GM19372 (cell line): ENCODE measurements at regions not wholly inside any gene's neighbourhood (a gene's known extent, or its start where the extent isn't known, plus 50 kb on each side); places are given as distances from the start of the nearest gene placed in this dataset.
"Not testable (repeated sequence)": the region's sequence is repeated elsewhere in the genome, so short reads cannot be mapped to it uniquely, and the experiment has no call there.

Experiments
- ATAC-seq: cut with Tn5 transposase; IDR thresholded peaks from one replicate; pipeline ENCODE4 v1.9.1; 2021; ENCODE audit warnings: mild to moderate bottlenecking, low read depth, moderate library complexity; ENCODE audit not compliant: unreplicated experiment

- no peak for ATAC-seq
Observed at GRCh38 chr2:228543117-228543516, 361.6 kb upstream of the SPHKAP start.

GRCh38 chr2:228542277-228542676, 360.8 kb upstream of the SPHKAP start:
- ATAC-seq, result no peak

DNA sequence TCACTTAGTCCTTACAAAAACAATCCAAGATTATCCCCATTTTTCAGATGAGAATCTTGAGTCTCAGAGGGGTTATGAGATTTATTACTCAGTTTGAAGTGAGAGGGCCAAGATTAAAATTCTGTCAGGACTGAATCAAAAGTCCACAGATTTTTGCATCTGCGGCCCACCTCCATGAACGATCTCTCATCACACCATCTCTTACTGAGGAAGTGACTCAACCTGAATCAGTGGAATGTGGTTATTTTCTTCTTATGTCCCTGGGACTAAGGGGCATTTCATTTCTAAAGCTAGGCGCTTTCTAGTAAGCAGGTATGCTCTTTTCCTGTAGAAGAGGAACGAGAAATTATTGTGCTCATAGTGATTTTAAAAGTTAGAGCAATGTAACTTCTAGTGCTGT, 360.3 kb upstream of the SPHKAP start:
- no peak for ATAC-seq

DNA sequence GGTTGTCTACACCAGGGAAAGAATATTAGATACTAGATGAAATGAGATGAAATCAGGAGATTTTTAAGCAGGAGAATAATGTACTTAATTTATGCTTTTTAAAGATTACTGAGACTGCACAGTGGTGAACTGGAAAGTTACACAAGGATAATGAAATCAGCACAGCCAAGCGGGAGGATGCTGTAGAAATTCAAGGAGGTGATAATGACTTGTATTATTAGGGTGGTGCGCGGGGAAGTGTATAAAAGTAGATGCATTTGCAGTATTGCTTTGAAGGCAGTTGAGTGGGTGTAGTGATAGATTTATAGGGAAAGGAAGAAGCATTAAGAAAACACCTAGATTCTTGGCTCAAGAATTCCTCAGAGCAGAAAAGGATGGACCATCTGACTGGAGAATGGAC, 359.5 kb upstream of the SPHKAP start:
- ATAC-seq, result no peak

- no peak for ATAC-seq
Observed at GRCh38 chr2:228535396-228535795, 353.9 kb upstream of the SPHKAP start.

- ATAC-seq, result no peak
Observed at GRCh38 chr2:228533156-228533555, 351.7 kb upstream of the SPHKAP start.

GRCh38 chr2:228532233-228532632, 350.7 kb upstream of the SPHKAP start:
- no peak for ATAC-seq

DNA sequence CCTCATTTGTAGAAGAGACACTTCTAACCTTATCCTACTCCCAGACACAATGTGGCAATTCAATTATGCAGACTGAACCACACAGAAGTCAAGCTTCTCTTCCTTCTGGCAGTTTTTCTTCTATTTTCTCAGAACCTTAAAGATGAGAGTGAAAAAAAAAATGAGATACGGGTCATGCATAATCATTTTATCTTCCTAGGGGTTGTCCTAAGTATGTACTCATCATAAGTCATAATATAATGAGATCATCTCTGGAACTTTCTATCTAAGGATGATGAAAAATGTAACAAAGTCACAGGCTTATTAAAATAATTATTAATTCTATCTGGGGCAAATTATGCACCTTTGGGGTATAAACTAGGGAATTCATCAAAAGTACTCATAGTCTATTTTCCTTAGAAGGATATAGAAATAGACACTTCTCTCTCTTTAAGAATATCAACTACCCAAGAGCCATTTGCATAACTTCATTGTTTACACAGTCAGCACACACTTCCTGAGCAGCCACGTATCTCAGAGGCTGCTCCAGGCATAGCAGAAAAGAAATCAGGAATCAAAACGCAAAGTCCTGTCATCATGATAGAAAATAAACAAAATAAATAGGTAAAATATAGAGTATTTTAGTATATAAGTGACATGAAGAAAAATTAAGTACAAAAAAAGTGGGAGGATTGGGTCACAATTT, 345.9 kb upstream of the SPHKAP start:
- no peak for ATAC-seq

DNA sequence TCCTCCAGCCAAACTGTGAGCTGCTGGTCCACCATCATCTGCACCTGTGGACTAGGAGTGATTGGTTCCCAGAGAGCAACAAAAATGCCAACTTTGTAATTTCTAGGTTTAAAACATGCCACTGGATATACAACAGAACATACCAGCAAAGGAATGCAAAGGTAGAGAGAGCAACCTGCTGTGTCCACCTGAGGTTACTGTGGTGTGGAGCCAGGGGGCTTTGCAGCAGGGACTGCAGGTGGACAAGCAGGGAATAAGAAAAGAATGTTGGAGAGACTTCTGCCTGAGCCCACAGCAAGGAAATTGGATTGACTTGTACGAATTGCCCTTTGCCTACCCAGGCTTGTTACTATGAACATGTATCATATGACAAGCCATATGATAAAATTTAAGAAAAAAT, 345.2 kb upstream of the SPHKAP start:
- ATAC-seq, result no peak

DNA sequence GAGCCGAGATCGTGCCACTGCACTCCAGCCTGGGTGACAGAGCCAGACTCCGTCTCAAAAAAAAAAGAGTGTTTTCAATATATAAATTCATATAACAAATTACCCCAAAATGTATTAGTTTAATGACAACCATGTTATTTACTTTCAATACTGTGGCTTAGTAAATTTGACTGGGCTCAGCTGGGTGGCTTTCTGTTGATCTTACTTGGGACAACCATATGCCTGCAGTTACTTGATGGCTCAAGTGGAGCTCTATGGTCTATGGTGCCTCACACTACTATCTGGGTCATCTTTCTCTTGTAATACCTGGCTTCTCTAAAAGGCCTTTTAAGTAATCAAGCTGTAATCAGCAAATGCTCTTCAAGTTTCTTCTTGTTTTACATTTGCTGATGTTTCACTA, 341.5 kb upstream of the SPHKAP start:
- ATAC-seq, result no peak

GRCh38 chr2:228522276-228522675, 340.8 kb upstream of the SPHKAP start:
- ATAC-seq, result no peak

DNA sequence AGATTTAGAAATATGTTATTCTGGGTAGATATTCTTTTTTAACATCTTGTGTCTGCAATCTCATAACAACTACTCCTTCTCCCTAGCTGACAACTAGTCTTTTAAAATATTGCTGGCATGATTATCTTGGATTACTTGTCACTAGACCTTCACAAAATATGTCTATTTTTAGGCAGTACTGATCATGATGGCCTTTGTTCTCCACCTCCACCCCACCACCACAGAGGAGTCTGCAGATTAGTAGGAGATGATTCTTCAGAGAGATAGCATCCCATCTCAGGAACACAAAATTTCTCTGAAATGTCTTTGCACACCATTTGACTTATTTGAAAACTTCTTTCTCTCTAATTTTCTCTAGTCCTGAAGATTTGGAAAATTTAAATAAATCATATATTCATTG, 338.1 kb upstream of the SPHKAP start:
- ATAC-seq, result no peak

DNA sequence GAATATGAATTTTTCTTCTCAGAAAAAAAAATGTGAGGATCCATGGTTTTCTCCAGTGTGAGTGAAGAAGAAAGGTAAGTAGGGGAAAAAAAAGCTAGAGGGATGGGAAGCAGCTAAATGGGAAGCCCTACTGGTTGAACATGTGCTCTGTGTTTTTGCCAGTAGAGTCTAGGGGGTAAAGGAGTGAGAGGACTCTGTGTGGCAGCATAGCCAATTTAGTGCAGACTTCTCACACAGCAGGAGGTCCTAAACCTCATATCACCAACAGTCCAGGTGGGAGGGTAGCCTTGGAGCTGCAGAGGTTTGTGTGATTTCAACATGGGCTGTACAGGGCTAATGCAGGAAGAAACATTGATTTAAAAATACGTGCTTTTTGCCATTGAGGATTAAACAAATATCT, 334.5 kb upstream of the SPHKAP start:
- ATAC-seq, result no peak

DNA sequence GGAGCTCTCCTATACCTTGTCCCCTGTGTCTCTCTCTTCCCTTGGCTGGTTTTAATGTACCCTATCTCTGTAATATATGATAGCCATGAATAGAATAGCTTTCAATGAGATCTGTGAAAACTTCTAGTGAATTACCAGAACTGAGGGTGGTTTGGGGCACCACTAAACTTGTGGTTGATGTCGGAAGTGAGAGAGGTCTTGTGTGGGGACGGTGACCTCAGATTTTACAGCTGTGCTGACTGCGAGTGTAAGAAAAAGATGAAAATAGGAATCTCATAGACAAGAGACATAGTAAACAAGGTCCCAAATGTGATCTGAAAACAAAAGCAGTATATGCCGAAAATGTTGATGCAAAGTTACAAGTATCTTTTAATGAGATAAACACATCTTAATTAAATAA, 332.0 kb upstream of the SPHKAP start:
- ATAC-seq, result not testable (repeated sequence)

DNA sequence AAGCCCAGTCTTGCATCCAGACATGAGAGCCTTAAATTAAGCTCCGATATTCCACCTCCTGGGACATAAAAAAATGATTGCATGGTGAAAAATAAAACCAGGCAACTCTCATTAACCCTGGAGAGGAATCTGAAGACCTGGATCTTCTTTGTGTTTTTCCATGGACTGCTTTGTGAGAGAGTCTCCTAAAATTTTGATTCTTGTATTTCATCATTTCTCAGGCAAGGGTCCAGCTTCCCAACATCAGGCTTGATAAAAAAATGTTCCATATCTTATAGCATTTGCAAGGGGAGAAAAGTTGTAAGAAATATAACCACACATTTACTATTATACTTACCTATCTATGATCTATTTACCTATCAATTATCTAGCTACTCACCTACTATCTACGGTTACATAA, 327.5 kb upstream of the SPHKAP start:
- no peak for ATAC-seq

DNA sequence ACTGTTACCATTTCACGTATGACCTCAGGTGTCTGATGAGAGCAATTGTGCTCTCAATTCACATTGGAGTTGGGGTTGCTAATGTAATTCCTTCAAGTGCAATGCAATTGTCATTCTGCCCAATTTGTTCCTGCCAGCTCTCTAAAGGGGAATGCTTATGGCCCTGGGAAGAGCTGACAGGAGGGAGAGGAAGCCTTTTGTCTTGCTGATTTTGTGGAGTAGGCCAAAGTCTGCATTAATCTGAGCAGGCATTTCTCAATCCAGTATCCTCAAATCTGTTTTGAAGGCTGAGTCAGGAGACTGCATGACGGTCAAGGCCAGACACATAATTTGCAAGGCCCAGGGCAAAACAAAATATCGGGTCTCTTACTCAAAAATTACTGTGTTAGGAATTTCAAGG, 326.4 kb upstream of the SPHKAP start:
- no peak for ATAC-seq

DNA sequence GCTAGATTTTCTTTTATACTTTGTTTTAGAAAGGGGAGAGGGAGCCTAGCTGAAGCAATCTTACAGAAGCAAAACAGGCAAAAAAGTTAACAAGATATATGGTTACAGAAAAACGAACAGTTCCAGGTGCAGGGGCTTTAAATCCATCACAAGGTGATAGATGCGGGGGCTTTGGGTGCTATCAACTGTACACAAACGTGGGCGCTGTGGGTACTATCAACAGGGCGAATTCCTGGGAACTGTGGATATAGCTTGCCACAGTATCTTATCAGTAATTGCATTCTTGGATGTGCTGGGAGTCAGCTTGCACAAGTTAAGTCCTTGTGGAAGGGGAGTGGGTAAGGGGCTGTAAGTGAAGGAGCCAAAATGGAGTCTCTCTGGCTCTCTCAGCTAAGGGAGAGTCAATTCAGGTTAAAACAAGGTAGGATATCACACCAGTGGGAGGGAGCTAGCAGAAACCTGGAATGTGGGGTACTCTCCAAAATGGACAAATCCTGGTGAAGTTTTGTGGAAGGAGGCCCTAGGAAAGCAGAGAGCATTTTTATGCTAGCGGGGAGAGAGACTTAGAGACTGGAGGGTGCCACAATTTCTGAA, 325.8 kb upstream of the SPHKAP start:
- no peak for ATAC-seq

DNA sequence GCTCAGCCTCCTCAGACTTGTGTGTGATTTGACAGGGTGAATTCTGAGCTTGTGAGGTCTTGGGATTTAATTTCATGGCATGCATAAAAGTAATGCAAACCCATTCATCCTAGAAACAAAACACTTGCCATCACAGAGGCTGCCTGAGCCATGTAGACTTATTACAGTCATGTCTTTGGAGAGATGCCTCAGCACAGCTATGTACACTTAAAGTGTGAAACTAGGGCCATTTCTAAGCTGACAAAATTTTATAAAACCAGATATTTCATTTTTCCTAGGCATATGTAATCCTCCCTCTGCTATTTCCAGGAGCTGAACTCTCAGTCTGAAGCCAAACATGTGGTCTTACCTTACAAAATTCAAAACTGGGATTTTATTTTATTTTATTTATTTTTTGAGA, 322.2 kb upstream of the SPHKAP start:
- ATAC-seq, result no peak

DNA sequence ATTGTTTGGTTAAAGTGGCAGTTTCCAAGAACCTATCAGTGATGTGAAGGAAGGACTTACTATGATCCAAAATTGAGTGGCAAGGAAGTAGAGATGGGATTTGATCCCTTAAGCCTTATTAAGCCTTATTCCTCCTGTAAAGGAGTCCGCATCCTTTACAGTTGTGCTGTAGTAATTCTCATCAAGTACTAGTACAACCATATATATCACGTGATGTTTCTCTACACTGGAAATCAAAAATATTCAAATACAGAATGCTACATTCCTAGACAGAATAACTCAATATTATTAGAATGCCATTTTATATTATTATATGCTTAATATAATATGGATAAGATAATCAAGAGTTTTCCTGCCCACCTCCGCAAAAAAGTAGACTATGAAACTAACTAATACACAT, 312.4 kb upstream of the SPHKAP start:
- no peak for ATAC-seq

DNA sequence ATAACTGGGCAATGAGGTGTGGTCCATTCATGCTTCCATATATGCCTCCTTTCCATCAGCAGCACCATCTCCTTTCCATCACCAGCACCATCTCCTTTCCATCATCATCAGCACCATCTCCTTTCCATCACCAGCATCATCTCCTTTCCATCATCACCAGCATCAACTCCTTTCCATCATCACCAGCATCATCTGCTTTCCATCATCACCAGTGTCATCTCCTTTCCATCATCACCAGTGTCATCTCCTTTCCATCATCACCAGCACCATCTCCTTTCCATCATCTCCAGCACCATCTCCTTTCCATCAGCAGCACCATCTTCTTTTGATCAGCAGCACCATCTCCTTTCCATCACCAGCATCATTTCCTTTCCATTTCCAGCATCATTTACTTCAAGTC, 297.5 kb upstream of the SPHKAP start:
- no peak for ATAC-seq

DNA sequence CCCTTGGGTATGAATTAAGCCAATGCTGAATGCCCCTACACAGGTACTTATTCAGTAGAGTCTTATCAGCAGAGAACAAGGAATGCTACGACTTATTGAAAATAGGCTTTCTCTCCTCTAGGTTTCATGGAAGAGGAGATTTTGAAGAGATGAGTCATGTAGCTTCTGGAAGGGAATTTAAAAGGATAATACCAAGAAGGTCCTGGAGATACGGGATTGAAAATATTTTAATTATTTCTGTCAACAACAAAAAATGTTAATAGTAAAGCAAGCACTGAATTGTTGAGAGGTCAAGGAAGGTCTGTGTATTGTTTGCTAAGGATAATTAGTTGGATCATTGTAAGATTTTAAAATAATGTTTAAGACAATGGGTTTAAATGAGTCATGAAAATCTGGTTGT, 293.0 kb upstream of the SPHKAP start:
- ATAC-seq, result no peak

- no peak for ATAC-seq
Observed at GRCh38 chr2:228469721-228470120, 288.2 kb upstream of the SPHKAP start.

DNA sequence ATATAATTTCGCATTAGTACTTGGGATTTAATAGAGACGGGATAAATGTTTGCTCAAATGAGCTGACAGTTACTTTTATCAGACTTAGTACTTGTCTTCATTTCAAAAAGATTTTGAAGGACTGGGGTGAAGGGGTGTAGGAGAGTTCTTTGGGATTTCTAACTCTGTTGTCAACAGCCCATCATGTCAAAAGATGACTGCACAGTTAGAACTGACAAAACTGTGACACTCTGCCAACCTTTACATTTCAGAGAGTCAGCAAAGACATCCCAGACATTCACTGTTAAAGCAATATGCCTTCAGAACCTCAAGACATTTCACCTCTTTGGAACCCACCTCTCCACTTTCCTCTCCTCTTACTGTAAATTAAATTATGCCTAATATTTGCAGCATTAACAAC, 285.4 kb upstream of the SPHKAP start:
- ATAC-seq, result no peak
